ENCODE measurements at regions not wholly inside any gene's neighbourhood (a gene's known extent, or its start where the extent isn't known, plus 50 kb on each side); places are given as distances from the start of the nearest gene placed in this dataset.

DNA sequence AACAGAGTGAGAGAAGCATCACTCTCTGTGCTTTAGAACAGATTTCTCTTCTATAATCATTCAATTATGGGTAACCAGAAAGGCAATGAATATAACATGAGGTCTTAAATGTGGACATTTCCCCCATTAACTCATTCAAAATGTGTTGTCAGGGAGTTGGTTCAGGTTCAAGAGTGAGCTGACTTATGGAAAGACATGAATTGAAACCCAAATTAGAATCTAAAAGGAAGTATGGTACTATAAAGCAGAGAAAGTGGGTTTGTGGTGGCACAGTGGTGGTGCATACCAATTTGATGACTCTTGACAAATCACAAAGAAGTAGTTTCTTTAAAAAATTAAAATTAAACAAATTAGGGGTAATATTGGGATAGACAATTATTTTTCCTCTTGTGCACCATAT, 114.6 kb upstream of the MEOX2 start:
- TF ChIP-seq, protein P1, sequence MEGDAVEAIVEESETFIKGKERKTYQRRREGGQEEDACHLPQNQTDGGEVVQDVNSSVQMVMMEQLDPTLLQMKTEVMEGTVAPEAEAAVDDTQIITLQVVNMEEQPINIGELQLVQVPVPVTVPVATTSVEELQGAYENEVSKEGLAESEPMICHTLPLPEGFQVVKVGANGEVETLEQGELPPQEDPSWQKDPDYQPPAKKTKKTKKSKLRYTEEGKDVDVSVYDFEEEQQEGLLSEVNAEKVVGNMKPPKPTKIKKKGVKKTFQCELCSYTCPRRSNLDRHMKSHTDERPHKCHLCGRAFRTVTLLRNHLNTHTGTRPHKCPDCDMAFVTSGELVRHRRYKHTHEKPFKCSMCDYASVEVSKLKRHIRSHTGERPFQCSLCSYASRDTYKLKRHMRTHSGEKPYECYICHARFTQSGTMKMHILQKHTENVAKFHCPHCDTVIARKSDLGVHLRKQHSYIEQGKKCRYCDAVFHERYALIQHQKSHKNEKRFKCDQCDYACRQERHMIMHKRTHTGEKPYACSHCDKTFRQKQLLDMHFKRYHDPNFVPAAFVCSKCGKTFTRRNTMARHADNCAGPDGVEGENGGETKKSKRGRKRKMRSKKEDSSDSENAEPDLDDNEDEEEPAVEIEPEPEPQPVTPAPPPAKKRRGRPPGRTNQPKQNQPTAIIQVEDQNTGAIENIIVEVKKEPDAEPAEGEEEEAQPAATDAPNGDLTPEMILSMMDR (IDR thresholded peaks at IDR 0.05; ENCODE audit: insufficient read depth, low read depth, low read length), result no peak
- H3K27me3 ChIP-seq (ENCODE audit: control insufficient read depth, insufficient read depth, low read length), result no peaks in the 10 kb centered on the region
- CTCF ChIA-PET, result no interaction called here
- H3K4me3 ChIP-seq (ENCODE audit: low read depth, low read length), result no peak overlapping the region
- H3K36me3 ChIP-seq (ENCODE audit: control insufficient read depth, insufficient read depth, low read length), result no peaks in the 10 kb centered on the region
- POLR2A ChIA-PET, result interaction anchor here (0.6 to 0.7 kb wide), 2 partner anchors 8 to 20 kb away, joined by 3 read pairs; no protein-coding TSS in a partner anchor
- no peak for DNase-seq (ENCODE audit: low read depth)

GRCh38 chr7:15798081-15798480, 111.6 kb upstream of the MEOX2 start:
- Histone ChIP-seq H3K27me3 (ENCODE audit: control insufficient read depth, insufficient read depth, low read length) (no peaks in the 10 kb centered on the region), H3K4me3 (ENCODE audit: low read depth, low read length) (no peak overlapping the region), H3K36me3 (ENCODE audit: control insufficient read depth, insufficient read depth, low read length) (no peaks in the 10 kb centered on the region)
- TF ChIP-seq, protein P1 (IDR thresholded peaks at IDR 0.05; ENCODE audit: insufficient read depth, low read depth, low read length), result no peak
- CTCF ChIA-PET, result interaction anchor here (0.7 kb wide), 1 partner anchor 18 kb away, joined by 3 read pairs; no protein-coding TSS in a partner anchor
- no peak for DNase-seq (ENCODE audit: low read depth)
- POLR2A ChIA-PET, result no interaction called here

- H3K4me3 ChIP-seq (ENCODE audit: low read depth, low read length), result no peak overlapping the region
- no peak for DNase-seq (ENCODE audit: low read depth)
- TF ChIP-seq, protein P1 (IDR thresholded peaks at IDR 0.05; ENCODE audit: insufficient read depth, low read depth, low read length), result no peak
- H3K27me3 ChIP-seq (ENCODE audit: control insufficient read depth, insufficient read depth, low read length), result no peaks in the 10 kb centered on the region
- POLR2A ChIA-PET, result no interaction called here
- H3K36me3 ChIP-seq (ENCODE audit: control insufficient read depth, insufficient read depth, low read length), result no peaks in the 10 kb centered on the region
- CTCF ChIA-PET, result no interaction called here
Observed at GRCh38 chr7:15795393-15795792, 108.9 kb upstream of the MEOX2 start.

- POLR2A ChIA-PET, result no interaction called here
- Histone ChIP-seq H3K27me3 (ENCODE audit: control insufficient read depth, insufficient read depth, low read length) (no peaks in the 10 kb centered on the region), H3K36me3 (ENCODE audit: control insufficient read depth, insufficient read depth, low read length) (no peaks in the 10 kb centered on the region), H3K4me3 (ENCODE audit: low read depth, low read length) (no peak overlapping the region)
- CTCF ChIA-PET, result no interaction called here
- TF ChIP-seq, protein P1 (IDR thresholded peaks at IDR 0.05; ENCODE audit: insufficient read depth, low read depth, low read length), result no peak
- DNase-seq (ENCODE audit: low read depth), result no peak
Observed at GRCh38 chr7:15794801-15795200, 108.3 kb upstream of the MEOX2 start.

- TF ChIP-seq, protein P1 (IDR thresholded peaks at IDR 0.05; ENCODE audit: insufficient read depth, low read depth, low read length), result no peak
- no peak overlapping the region for H3K4me3 ChIP-seq (ENCODE audit: low read depth, low read length)
- no peaks in the 10 kb centered on the region for H3K36me3 ChIP-seq (ENCODE audit: control insufficient read depth, insufficient read depth, low read length)
- POLR2A ChIA-PET, result no interaction called here
- H3K27me3 ChIP-seq (ENCODE audit: control insufficient read depth, insufficient read depth, low read length), result no peaks in the 10 kb centered on the region
- no peak for DNase-seq (ENCODE audit: low read depth)
- CTCF ChIA-PET, result interaction anchor here (0.8 kb wide), 1 partner anchor 51 kb away, joined by 3 read pairs; no protein-coding TSS in a partner anchor
Observed at GRCh38 chr7:15784694-15785030, 98.2 kb upstream of the MEOX2 start.
